CD4-positive, alpha-beta T cell treated with Interleukin-1 beta for 1 hour (primary cell): ENCODE measurements at regions not wholly inside any gene's neighbourhood (a gene's known extent, or its start where the extent isn't known, plus 50 kb on each side); places are given as distances from the start of the nearest gene placed in this dataset.
"Not testable (repeated sequence)": the region's sequence is repeated elsewhere in the genome, so short reads cannot be mapped to it uniquely, and the experiment has no call there.

Experiments used
- DNase-seq, 2 donors: peaks; one replicate each; pipeline ENCODE4 v3.0.0-alpha.2; 2020 to 2022

- DNase-seq, result no peak
Observed at GRCh38 chr2:147603447-147603846, 241.4 kb upstream of the ACVR2A start.

GRCh38 chr2:147600646-147601045 is 244.2 kb upstream of the ACVR2A start:
- DNase-seq, result no peak

DNA sequence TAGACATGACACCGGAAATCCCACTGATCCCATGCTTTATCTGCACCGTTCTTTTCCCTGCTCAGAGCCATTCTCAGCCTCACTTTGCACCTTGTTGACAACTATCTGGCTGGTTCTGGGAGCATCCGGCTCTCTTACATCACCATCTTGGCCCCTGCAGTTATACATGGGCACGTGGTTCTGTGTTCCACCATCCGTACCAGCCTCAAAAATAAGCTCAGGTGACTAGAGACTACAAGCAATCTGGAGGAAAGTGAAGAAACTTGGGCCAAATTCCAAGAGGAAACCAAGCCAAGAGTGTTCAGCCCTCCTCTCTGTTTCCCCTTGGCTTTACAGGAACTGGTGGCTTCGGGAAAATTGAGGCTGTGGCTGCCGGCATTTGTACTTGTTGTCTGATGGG is 244.6 kb upstream of the ACVR2A start:
- DNase-seq, result no peak

DNA sequence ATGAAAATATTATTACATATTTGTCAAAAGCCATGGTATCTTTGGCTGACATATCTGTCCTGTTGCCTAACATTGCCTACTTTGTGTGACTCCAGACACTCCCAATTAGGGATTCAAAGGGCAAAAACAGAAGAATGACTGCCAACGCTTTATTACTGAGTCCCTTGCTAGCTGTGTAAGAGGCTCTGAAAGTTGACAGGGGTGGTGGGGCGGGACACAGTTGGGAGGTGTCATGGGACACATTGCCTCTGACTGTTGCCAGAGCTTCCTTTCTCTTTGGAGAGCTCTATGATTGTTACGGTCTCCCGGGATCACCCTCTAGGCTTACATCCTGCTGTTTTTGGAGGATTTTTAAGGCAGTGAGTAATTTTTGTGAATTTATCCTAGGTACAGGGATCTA is 249.6 kb upstream of the ACVR2A start:
- DNase-seq, result no peak

GRCh38 chr2:147594038-147594437 is 250.8 kb upstream of the ACVR2A start:
- DNase-seq, result no peak

GRCh38 chr2:147592784-147593183 is 252.0 kb upstream of the ACVR2A start:
- not testable (repeated sequence) for DNase-seq

DNA sequence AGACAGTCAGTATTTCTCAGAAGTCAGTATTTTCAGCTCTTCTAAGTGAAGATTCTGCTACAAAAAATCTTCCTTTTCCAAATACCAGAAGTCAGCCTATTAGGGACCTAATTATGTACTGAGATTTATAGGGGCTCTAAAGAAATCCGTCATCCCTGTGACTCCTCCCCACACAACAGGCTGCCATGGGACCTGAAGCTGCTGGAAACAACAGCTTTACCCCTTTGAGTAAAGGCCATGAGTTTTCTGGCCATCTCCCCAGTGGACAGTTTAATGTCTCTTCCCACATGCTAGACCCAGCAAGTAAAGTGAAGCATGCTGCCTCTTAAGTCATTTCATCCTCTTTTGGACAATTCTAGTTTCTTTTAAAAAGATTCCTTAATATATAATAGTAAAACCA is 255.7 kb upstream of the ACVR2A start:
- no peak for DNase-seq

- no peak for DNase-seq
Observed at GRCh38 chr2:147588191-147588590, 256.6 kb upstream of the ACVR2A start.

GRCh38 chr2:147578529-147578928 is 266.3 kb upstream of the ACVR2A start:
- DNase-seq, result no peak

DNA sequence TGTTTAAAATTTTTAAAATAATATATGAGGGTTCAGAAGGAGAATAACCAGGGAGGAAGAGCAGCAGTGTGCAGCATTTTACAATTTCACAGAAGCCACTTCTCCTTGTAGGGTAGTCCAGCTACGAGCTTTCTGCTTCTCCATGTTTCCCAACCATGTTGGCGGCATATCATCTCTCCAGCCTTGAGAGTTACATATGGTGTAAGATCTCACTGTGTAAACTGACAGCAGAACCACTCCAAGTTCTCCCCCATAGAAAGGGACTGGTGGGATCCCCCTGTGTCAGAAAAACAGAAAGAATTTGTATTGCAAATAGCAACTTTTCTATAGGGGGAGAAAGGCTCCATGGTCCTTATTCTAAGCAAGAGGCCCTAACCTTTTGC is 266.8 kb upstream of the ACVR2A start:
- DNase-seq, result no peak

DNA sequence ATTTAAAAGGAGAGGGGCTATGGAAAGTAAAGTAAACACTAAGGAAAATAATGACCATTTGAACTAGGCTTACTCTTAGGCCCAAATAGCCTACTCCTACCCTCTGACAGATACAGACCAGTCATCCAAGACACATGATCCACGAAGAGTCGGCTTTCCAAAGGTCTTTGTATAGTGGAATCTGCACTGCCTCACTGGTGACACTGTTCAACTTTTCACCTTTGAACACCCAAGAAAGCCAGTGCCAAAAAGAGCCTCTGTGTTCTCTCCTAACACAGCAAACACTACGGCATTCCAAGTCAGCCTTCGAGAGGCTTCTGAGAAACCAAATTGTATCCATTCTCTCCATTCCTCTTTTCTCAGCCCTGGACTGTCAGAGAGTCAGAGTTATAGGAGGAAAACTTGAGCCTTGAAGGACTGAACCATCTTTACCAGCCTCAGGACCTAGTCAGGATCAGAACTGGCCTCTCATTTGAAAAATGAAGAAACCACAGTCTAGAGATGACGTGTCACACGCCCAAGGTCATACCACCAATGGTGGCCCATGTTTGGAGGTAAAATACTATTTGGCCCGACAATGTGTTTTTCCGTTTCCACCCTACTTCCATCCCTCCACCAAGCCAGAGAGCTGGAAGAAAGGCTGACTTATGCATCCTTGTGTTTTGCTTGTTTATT is 267.4 kb upstream of the ACVR2A start:
- DNase-seq, result no peak

GRCh38 chr2:147575106-147575505 is 269.7 kb upstream of the ACVR2A start:
- DNase-seq, result no peak

- no peak for DNase-seq
Observed at GRCh38 chr2:147572622-147573021, 272.2 kb upstream of the ACVR2A start.

GRCh38 chr2:147569426-147569825 is 275.4 kb upstream of the ACVR2A start:
- DNase-seq, result no peak

- DNase-seq, result no peak
Observed at GRCh38 chr2:147568109-147568508, 276.7 kb upstream of the ACVR2A start.

DNA sequence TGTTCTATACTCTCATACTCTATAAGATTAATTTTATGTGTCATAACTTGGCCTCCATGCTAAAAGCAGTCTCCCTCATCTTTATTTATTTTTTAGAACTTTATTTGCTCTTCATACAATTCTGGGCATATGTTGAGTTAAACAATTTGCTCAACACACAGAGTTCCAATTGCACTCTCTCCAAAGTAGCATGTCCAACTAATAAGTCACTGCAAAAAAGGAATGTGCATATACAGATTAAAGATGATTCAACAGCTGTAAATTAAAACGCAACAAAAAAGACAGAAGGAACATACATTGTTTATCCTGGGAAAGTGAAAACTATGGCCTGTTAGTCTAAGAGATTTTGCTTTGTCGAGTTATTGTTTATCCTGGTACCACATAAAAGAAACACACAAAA is 277.7 kb upstream of the ACVR2A start:
- no peak for DNase-seq

DNA sequence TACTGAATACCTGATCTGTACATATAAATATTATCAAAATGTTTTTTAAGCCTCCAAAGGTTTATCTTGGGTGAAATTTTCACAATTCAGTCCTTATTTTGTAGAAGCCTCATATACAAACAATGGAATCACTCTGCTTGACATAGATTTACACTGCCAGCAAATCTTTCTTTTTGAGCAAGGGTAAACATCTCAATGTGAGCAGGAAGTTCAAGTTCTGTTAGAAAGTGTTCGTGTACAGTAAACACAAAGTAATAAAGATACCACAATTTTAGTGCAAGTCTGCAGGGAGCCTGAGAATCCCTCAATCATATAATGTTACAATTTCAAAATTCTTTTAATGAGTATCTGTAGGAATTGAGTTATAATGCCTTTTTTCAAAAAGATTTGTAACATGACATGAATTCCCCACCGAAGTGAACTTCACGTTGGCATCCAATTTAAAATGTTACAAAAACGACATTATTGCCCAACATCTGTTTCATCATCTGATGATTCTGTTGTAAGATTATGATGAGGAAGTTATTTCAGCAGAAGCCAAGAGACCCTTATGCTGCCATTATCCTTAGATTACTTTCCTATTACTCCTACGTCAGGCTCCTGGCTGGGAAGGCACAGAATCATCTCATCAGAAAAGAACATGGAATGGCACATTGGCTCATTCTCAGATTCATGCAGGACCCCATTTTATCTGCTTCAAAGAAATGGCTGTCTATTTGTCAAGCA is 283.9 kb upstream of the ACVR2A start:
- no peak for DNase-seq

DNA sequence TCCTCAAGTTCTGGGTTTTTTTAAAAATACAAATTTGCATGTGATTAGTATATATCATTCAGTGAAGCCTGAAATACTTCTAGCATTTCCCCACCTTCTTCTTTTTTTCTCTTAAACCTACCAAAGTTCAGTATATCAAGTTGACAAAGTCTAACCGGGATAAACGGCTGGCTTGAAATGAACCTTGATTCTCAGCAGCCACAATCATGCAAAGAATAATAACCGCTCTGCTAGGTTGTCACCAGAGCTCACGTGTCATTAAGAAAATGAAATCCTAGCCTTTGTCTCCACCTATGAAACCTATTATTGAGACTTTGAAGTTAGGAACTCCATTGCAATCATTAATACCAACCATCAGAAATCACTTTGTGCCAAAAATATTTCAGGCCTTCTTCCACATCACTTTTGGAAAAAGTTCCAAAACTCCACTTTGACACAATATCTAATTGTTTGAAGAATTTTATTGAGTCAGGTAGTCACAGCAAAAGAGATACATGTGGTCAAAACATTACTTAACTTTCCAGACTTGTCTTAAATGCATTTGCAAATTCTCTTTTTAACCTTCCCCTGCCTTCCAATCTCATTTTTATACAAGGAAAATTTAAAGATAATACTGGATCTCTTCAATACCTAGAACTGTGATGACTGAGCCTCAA is 285.6 kb upstream of the ACVR2A start:
- DNase-seq, result no peak

DNA sequence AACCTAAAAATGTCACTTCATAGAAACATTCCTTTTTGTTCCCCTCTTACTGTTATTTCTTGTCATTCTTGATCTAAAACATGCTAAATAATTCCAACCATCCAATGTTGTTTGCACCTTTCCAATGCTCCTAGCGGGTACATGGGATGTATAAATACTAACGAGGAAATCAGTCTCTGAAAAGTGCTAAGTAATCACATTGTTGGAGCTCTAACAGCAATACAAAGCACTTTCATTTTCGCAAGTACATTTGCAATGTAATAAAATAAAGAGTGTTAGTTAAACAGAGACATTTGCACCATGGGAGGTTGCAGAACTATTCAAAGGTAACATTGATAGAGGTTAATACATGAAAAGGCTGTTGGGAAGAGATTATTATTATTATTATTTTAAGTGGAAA is 286.2 kb upstream of the ACVR2A start:
- no peak for DNase-seq

GRCh38 chr2:147554521-147555107 is 290.2 kb upstream of the ACVR2A start:
- DNase-seq, result no peak

GRCh38 chr2:147553775-147554271 is 291.0 kb upstream of the ACVR2A start:
- no peak for DNase-seq

DNA sequence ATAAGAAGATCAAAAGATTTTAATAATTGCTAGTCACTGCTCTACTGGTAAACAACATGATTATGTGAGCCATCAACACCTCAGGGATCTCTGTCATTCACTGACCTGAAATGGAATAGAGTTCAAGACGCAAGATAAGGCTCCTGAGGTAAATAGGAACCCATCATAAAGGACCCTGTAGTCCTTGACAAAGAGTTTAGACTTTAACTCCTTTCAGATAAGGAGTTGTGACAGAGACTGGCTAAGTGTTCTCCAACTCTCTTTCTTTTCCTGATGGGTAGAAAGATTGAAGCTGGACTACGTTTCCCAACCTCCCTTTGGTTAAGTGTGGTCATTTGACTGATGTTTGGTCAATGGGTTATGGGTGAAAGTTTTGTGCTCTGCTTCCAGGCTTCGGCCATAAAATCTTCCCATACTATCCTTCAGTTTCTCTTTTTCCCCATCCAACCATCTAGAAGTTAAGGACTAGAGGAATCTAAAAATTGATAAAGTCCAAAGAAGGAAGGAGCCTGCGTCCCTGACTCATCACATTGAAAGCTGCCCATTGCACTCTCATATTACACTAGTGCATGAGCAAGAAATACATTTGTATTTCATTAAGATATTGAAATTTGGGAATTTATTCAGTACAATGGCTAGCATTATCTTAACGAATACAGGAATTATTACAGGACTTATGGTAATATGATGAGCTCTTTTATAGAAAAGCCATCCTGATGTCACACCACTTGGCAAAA is 293.7 kb upstream of the ACVR2A start:
- no peak for DNase-seq

DNA sequence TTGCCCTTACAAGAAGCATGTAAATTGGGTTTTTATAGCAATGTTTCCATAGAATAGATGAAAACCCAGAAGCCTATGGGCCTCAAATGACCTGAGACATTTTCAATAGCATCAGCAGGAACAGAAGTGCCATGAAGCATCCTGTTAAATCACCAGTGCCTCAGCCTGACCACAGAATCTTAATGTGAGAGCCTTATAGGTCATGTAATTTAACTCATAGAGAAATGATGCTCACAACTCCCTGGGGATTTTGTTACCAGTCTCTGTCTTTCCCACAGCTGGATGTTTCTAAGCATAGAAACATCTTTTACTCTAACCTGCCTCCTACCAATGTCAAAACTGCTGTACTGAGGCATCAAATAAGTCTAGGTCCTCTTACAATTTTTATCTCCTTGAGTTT is 295.8 kb upstream of the ACVR2A start:
- no peak for DNase-seq
